AG04450 (cell line): ENCODE measurements at regions not wholly inside any gene's neighbourhood (a gene's known extent, or its start where the extent isn't known, plus 50 kb on each side); places are given as distances from the start of the nearest gene placed in this dataset.

ENCODE experiments used
- CTCF ChIA-PET: fragments of 300-600, 350-600 bp; formaldehyde crosslinking; extraction: SDS; loops from one replicate; lab custom pipeline; 2022; ENCODE audit warnings: antibody characterized with exemption, inconsistent platforms; lab: Charles Lee
- POLR2A ChIA-PET: fragments of 350-600 bp; formaldehyde crosslinking; extraction: SDS; loops from one replicate; lab custom pipeline; 2021; ENCODE audit warnings: antibody characterized with exemption, inconsistent platforms; lab: Yijun Ruan, JAX
- DNase-seq: peaks from one replicate; pipeline ENCODE4 v3.0.0-alpha.2; 2011; ENCODE audit warnings: low read depth, low spot score
- H3K27ac ChIP-seq: one replicate; pipeline ENCODE4 v1.5.1; 2012; ENCODE audit warnings: low read depth, low read length, control low read depth
- H3K27me3 ChIP-seq: one replicate; pipeline ENCODE4 v1.6.0; 2012; ENCODE audit warnings: low read length; ENCODE audit not compliant: control insufficient read depth, insufficient read depth
- H3K4me3 ChIP-seq: 2 replicates; pipeline ENCODE4 v1.5.1; 2011; ENCODE audit warnings: mild to moderate bottlenecking, low read depth, low read length, control low read depth
- H3K9me3 ChIP-seq: 2 replicates; pipeline ENCODE4 v1.5.1; 2012; ENCODE audit warnings: low read length; ENCODE audit not compliant: control insufficient read depth, insufficient read depth
- CTCF ChIP-seq: IDR thresholded peaks from 2 replicates; pipeline ENCODE4 v1.5.1; 2011; ENCODE audit warnings: low read depth, low read length, control low read depth, inconsistent platforms

GRCh38 chr6:126188279-126188909 lies 151.5 kb upstream of the CENPW start:
- ChIA-PET CTCF (no interaction called here), POLR2A (no interaction called here)
- H3K4me3 ChIP-seq = no peak overlapping the region
- DNase-seq = no peak
- H3K27me3 ChIP-seq = no peaks in the 10 kb centered on the region
- H3K9me3 ChIP-seq = no peaks in the 10 kb centered on the region
- no peak overlapping the region for H3K27ac ChIP-seq
- TF ChIP-seq CTCF = no peak

DNA sequence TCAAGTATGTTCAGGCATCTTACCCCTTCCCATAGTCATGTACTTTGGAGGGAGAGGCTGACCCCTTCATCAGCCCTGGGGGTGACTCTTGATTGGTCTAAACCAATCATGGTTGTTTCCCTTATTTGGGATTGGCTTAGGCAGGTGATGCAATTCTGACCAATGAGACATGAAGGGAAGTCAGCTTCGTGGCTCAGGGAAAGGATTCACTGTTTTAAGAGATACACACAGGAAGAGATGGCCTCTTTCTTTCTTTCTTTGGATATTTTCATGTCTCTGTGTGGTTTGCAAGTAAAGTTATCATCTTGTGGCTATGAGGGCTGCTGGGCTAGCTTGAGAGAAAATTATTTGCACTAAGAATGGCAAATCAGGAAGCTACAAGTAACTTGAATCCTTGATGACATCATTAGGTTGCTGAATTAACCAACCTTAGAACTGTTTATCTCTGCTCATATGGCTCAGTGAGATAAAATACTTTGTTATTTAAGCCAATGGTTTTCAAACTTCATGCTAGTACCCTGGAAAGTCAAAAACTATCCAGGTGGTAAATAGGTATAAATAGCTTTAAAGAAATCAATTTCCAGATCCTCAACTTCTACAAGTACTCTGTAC lies 144.2 kb upstream of the CENPW start:
- H3K9me3 ChIP-seq = no peaks in the 10 kb centered on the region
- H3K4me3 ChIP-seq = no peak overlapping the region
- ChIA-PET POLR2A (no interaction called here), CTCF (no interaction called here)
- H3K27ac ChIP-seq = no peak overlapping the region
- no peaks in the 10 kb centered on the region for H3K27me3 ChIP-seq
- TF ChIP-seq CTCF = no peak
- DNase-seq = no peak

- CTCF ChIA-PET = no interaction called here
- no peak for DNase-seq
- POLR2A ChIA-PET = no interaction called here
- Histone ChIP-seq H3K27ac (no peak overlapping the region), H3K4me3 (no peak overlapping the region), H3K9me3 (no peaks in the 10 kb centered on the region), H3K27me3 (no peaks in the 10 kb centered on the region)
- TF ChIP-seq CTCF = no peak
Observed at GRCh38 chr6:126198631-126199030, 141.3 kb upstream of the CENPW start.

DNA sequence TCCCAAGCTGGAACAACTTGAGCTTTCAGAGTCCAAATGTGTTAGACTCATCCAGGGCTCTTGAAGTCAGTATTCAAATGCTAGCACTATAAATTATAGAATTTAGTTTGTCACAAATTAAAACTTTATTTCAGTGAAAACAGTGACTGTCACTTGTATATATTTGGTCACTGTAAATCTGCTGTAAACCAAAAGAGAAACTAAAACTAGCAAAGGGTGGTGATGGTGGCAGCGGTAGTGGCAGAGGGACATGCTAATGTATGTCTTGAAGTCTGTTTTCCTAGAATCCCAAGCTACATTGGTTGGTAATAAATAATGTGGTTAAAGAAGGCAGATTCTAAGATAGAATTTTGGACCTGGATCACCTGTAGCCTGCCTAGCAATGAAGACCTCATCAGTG lies 140.4 kb upstream of the CENPW start:
- no peaks in the 10 kb centered on the region for H3K27me3 ChIP-seq
- ChIA-PET POLR2A (no interaction called here), CTCF (no interaction called here)
- no peaks in the 10 kb centered on the region for H3K9me3 ChIP-seq
- TF ChIP-seq CTCF = no peak
- no peak overlapping the region for H3K27ac ChIP-seq
- no peak overlapping the region for H3K4me3 ChIP-seq
- DNase-seq = no peak

GRCh38 chr6:126202707-126203106 lies 137.2 kb upstream of the CENPW start:
- H3K27ac ChIP-seq = no peak overlapping the region
- no peaks in the 10 kb centered on the region for H3K9me3 ChIP-seq
- ChIA-PET POLR2A (no interaction called here), CTCF (no interaction called here)
- H3K27me3 ChIP-seq = no peaks in the 10 kb centered on the region
- H3K4me3 ChIP-seq = no peak overlapping the region
- DNase-seq = no peak
- no peak for TF ChIP-seq CTCF
